Brain pericyte (primary cell): ENCODE measurements at regions not wholly inside any gene's neighbourhood (a gene's known extent, or its start where the extent isn't known, plus 50 kb on each side); places are given as distances from the start of the nearest gene placed in this dataset.
"Not testable (repeated sequence)": the region's sequence is repeated elsewhere in the genome, so short reads cannot be mapped to it uniquely, and the experiment has no call there.

Source experiments
- DNase-seq: peaks from one replicate; pipeline ENCODE4 v3.0.0-alpha.2; 2012; ENCODE audit warnings: low read depth, low spot score

- no peak for DNase-seq
These were observed 64.4 kb upstream of the NANOS1 start for GRCh38 chr10:118965096-118965495.

- no peak for DNase-seq
These were observed 63.9 kb upstream of the NANOS1 start for GRCh38 chr10:118965645-118966044.

- no peak for DNase-seq
These were observed 63.3 kb upstream of the NANOS1 start for GRCh38 chr10:118966076-118966849.

GRCh38 chr10:118966850-118967125 is 62.7 kb upstream of the NANOS1 start:
- no peak for DNase-seq

GRCh38 chr10:118967160-118967559 is 62.4 kb upstream of the NANOS1 start:
- DNase-seq, result no peak

- no peak for DNase-seq
These were observed 61.5 kb upstream of the NANOS1 start for GRCh38 chr10:118968060-118968459.

GRCh38 chr10:118968482-118968881 is 61.0 kb upstream of the NANOS1 start:
- no peak for DNase-seq

- no peak for DNase-seq
These were observed 60.5 kb upstream of the NANOS1 start for GRCh38 chr10:118969014-118969413.

- no peak for DNase-seq
These were observed 58.7 kb upstream of the NANOS1 start for GRCh38 chr10:118970770-118971169.

GRCh38 chr10:118971187-118971586 is 58.3 kb upstream of the NANOS1 start:
- no peak for DNase-seq

GRCh38 chr10:118971876-118972275 is 57.6 kb upstream of the NANOS1 start:
- no peak for DNase-seq

GRCh38 chr10:118973744-118974143 is 55.8 kb upstream of the NANOS1 start:
- no peak for DNase-seq

GRCh38 chr10:118974951-118975350 is 54.6 kb upstream of the NANOS1 start:
- no peak for DNase-seq

GRCh38 chr10:118976219-118976618 is 53.3 kb upstream of the NANOS1 start:
- DNase-seq, result not testable (repeated sequence)

- DNase-seq, result no peak
These were observed 52.4 kb upstream of the NANOS1 start for GRCh38 chr10:118977022-118977599.

- no peak for DNase-seq
These were observed 51.7 kb upstream of the NANOS1 start for GRCh38 chr10:118977835-118978234.

- DNase-seq, result no peak
These were observed 51.1 kb upstream of the NANOS1 start for GRCh38 chr10:118978316-118978997.

GRCh38 chr10:118978998-118979350 is 50.5 kb upstream of the NANOS1 start:
- DNase-seq, result no peak

- DNase-seq, result no peak
These were observed 49.9 kb upstream of the NANOS1 start for GRCh38 chr10:118979661-118980060.
